H4 (cell line): ENCODE measurements at regions not wholly inside any gene's neighbourhood (a gene's known extent, or its start where the extent isn't known, plus 50 kb on each side); places are given as distances from the start of the nearest gene placed in this dataset.

Experiments used
- DNase-seq: peaks from one replicate; pipeline ENCODE4 v3.0.0-alpha.2; 2015; ENCODE audit warnings: low spot score

DNA sequence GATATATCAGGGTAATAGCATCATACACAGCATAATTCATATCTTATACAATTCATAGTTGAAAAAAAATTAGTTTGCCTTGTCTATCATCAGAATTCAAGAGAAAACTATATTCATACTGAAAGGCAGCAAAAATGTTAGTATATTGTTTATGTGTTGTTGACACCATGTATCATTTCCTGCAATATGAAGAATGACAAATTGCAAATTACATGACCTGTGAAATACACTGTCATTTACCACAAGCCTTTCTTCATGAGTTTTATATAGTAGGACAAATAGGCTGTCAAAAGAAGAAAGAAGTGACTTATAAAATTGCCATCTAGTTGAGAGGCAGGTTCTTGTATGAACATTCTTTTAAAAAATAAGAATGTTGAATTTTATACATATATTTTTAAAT is 1136.3 kb upstream of the CDH9 start:
- DNase-seq = no peak

DNA sequence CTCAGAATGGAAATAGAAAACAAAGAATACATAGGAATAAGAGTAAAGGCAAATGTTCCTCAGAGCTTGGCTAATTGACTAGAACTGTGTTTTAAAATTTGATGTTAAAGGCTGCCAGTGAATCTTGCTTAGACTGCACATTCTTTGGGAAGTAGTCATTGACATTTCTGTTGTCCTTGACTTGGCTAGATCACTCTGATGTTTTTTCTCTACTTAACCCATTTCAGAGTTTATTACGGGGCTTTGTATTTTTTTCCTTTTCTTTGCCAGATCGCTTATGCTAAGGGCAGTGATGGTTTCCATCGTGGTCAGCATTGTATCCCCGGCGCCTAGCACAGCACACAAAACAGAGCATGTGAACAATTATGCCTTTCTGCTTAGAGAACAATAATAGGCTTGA is 1126.7 kb upstream of the CDH9 start:
- peak; percentile 9 for DNase-seq

DNA sequence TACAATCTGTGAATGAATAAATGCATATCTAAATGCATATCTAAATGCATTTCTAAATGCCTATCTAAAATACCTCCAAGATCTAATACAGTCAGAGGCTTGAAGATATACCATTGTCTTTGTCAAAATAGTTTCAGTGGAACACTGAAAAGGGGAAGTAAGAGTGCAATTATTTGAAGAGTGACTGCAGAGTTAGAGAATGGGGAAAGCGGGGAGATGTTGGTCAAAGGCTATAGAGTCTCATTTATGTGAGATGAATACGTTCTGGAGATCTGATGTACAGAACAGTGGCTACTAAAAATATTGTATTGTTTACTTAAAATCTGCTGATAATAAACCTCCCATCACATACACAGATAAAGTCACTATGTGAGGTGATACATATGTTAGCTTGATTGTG is 1126.2 kb upstream of the CDH9 start:
- DNase-seq = no peak

DNA sequence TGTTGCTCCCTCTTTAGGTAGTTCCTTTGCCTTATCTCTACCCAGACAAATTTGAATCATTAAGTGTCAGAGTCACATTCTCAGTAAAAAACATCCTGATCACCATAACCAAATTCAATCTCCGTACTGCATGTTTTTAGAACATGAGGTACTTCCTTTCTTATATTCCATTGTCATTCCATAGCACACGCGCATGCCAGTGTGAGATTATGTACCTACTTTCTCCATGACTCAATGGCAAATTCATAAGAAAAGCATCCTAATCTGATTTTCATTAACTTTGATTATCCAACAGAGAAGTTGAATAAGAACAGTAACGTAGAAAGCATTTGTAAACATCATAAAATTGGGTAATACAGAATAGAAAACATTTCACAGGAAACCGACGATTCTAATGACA is 1118.6 kb upstream of the CDH9 start:
- DNase-seq = no peak

DNA sequence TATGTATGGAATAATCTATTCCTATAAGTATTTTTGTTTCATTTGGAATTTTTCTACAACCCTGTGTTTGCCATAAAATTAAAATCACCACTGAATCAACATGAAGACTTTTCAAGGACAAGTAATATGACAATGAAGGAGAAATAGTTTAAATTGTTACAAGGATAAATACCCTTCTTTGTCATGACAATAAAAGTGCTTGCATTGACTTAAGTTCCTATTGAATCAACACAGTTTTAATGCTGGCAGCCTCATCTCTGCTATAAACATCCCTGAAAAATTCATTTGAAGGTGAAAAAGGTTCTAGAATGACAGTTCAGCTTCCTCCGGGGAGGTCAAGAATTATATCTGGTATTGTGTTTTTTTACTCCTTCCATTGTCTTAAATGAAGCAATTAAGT is 1105.1 kb upstream of the CDH9 start:
- DNase-seq = no peak

DNA sequence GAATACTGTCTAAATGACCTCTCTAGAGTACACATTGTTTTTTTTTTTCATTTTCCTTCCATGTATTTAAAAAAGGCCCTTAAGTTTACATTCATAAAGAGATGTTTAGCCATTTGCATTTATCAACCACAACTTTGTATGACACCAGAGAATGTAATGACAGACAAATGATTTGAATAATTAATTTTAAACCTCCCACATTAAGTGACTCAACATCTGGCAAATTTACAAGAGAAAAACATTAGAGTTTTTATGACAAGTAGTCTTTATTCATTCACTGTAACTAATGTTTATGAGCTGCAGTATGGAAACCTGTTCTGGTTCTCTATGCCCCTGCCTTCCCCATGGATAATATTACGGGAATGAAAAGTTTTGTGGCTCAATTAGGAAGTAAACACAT is 1093.8 kb upstream of the CDH9 start:
- DNase-seq = no peak

DNA sequence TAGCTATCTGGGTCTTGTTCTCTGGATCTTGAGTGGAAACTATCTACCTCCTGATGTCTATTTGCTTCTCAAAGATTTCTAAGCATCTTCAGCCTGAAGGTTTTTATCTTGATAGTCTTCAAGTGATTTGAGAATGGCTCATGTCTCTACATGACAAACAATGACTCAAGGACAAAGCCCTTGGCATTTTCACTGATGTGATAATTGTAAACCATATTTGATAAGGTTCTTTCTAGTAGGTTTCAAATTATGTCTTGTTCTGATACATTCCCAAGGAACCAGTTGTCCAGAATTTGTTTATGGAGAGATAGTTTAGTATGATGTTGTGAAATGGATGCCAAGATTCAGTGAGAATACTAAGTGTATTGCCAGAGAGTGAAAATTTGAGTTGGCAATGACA is 1079.3 kb upstream of the CDH9 start:
- DNase-seq = no peak

DNA sequence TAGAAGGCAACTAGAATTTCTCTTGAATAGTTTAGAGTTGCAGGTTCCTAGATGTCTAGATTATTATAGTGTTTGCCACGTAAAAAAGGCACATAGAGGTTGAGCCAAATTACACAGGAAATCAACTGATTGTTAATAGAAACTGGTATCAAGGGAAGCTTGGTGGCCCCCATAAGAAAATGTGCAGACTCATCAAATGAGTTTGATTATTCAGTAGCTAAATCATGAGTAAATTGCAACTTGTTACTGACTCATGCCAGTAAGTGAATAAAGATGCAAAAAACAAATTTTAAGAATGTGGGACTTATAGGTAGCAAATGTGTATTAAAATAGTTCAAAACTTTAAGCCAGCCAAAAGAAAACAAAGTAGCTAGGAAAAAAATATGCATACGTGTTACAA is 1078.9 kb upstream of the CDH9 start:
- DNase-seq = no peak

DNA sequence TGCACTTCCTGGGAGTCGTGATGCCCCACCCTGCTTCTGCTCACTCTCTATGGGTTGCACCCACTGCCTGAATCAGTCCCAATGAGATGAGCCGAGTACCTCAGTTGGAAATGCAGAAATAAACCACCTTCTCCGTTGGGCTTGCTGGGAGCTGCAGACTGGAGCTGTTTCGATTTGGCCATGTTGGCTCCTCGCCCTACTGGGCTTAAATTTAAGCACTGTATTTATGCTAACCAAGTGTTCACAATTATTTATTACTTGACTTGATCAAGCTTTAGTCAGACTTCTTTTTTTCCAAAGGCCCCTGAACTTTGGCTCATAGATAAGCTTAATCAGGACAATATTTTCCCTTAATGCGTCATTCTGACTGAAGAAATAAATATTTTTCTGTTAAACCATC is 1072.4 kb upstream of the CDH9 start:
- DNase-seq = no peak

DNA sequence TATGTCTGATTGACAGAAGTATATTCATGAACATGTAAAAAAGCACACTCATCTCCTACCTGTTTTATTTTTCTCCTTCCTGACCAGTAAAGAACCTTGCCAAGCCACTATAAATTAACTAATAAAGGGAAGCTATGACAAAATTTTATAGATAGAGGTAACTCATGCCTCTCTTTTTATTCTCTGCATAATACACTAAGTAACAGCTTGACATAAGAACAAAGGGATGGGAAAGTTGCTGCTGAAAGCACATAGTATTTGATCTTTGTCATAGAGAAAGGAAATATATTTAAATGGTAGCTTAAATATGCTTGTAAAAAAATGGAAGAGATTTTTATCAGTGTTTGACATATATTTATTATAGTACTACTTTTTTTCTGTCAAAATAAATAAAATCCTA is 1065.7 kb upstream of the CDH9 start:
- DNase-seq = no peak

DNA sequence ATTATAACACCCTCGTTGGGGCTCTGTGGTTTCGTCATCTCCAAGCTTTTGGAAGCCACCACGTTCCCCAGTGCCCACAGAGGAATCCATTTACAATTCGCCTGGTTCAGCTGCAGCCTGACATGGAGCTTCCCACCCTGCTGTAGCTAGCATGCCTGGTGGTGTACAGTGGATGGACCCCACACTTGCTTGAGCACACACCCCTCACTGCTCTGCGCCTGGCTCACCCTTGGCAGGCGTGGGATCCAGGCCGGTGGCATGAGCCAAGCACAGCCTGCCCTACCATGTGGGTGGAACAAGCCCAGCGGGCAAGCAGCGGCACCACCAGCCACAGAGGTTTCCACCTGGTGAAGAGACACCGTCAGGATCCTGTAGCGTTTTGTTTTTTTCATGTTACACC is 1045.7 kb upstream of the CDH9 start:
- no peak for DNase-seq

DNA sequence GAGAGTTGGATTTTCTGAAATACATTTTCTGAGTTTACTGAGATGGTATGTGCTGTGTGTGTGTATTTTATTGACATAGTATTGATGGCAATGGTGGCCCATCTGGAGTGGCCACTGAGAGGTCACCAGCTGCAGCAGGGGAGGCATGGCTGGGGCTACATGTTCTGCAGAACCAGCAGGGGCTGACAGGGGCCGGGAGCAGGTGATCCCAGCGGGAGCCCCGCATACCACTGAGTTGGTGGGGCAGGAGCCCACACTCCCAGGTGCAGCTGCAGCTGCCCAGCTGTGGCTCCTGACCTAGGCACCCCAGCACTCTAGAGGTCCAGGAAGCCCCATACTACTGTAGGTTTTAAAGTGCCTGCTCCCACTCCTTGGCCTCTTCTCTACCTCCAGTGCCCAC is 1044.2 kb upstream of the CDH9 start:
- DNase-seq = no peak

DNA sequence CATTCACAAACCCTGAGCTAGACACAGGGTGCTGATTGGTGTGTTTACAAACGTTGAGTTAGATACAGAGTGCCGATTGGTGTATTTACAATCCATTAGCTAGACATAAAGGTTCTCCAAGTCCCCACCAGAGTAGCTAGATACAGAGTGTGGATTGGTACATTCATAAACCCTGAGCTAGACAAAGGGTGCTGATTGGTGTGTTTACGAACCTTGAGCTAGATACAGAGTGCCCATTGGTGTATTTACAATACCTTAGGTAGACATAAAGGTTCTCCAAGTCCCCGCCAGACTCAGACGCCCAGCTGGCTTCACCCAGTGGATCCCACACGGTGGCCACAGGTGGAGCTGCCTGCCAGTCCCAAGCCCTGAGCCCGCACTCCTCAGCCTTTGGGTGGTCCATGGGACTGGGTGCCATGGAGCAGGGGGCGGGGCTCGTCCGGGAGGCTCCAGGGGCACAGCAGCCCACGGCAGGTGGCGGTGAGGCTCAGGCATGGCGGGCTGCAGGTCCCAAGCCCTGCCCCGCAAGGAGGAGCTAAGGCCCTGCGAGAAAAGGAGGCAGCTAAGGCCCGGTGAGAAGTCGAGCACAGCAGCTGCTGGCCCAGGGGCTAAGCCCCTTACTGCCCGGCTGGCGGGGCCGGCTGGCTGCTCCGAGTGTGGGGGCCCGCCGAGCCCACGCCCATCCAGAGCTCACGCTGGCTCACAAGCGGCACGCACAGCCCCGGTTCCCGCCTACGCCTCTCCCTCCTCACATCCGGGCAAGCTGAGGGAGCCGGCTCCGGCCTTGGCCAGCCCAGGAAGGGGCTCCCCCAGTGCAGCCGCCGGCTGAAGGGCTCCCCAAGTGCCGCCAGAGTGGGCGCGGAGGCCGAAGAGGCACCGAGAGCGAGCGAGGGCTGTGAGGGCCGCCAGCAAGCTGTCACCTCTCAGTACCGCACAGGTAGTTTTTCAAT is 1039.2 kb upstream of the CDH9 start:
- no peak for DNase-seq

DNA sequence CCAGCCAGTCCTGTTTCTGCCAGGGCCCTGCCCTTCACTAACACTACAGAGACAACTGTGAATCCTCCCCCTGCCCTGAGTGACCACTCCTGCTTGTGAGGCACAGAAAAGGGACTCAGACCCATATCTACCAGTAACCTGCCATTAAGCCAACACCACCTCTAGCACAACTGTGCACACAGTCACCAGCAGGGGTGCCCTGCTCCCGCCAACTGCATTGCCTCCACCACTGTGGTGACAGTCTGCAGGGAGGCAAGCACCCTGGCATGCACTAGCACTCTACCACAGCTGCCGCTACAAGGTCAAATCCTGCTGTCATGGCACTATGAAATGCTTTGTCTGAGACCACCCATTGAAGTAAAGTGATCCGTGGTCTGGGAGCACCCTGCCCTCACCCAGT is 1028.5 kb upstream of the CDH9 start:
- DNase-seq = no peak

DNA sequence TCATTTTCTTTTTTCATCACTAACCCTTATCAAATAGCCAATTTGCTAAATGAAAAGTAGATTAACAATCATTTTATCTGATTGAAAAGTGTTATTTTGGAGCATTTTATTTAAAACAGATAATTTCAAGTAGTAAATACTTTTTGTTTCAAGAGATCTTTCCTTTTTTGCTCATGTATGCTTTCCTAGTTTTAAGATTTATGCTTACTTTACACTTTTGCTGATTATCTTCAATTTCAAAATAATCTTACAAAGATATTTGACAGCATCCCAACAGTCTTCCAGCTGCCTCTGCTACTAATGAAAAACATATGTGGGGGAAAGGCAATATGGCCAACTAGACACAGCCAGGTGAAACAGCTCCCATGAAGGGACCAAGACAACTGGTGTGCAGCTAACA is 1027.3 kb upstream of the CDH9 start:
- no peak for DNase-seq

DNA sequence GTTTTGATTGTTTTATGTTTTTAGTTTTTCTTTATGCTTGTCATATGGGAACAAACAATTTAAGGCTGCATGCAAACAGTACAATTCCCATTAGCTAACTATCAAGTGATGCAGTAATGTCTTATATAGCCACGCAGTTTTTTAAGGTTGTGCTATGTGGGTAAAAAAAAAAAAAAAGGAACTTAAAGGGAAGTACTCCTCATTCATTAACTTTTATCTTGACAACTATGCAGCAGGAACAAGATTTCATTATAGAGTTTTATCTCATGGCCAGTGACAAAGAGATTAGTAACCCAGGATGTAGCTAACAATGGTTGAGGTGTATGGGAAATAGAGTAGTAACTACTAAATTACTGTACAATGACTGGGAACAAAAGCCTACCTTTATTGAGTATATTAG is 1008.2 kb upstream of the CDH9 start:
- DNase-seq = no peak

DNA sequence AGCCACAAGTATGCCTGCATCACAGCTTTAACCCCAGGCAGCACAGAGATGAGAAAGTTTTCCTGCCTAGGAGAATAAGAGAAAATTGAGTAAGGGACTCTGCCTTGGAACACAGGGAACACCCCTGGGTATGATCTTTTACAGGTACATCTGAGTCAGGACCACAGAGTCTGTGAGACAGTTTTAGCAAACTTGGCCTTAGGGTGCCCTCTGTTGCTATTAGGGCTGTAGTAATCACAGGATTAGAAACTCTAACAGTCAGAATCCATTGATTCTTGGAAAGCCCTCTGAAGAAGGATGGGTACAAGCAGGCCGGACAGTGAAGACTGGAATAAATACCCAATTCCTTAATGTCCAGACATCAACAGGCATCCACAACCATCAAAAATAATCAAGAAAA is 989.5 kb upstream of the CDH9 start:
- no peak for DNase-seq

DNA sequence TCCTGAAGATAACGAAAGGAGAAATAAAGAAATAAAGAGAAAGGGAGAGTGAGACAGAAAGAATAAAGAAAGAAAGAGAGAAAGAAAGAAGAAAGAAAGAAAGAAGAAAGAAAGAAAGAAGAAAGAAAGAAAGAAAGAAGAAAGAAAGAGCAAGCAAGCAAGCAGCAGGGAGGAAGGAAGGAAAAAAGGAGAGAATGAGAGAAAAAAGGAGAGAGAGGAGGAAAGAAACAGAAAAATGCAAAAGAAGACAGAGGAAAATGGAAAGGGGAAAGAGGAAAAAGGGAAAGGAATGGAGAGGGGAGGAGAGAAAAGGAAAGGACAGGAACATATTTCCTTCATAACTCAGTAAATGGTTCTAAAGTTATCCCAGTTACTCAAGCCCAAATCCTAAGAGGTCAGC is 978.8 kb upstream of the CDH9 start:
- no peak for DNase-seq

DNA sequence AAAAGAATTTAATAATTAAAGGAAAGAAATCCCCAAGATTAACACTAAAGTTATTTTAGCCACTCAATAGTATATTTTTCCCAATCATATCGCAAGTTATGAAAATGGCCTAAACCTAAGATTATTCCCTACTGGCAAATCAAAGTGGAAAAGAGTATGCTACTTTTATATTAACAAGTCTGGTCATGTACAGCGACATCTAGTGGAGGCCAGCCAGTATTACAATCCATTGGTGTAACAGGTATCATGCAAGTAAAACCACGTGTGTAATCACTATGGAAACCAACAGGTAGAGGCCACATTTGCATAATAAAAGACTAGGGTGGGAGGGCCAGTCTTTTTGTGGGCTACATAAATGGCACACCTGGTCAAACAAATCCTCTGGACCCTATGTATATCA is 976.4 kb upstream of the CDH9 start:
- peak; percentile 56 for DNase-seq

DNA sequence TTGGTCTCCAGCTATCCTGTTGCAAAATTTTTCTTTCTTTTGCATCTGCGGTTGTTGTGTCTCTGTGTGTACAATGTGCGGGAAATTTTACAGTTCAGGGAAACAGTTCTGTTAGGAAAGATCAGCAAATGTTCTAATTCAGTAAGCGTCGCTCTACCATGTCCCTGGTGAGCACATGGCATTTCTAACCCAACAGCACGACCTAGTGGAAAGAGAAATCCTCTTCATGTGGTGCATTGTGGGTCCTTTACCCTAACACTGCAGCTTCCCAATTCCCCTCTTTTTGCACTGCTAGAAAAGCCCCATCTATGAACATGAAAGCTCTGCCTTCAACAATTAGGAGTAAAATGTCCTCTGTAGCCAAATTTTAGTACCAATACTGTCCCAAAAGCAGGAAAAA is 974.2 kb upstream of the CDH9 start:
- DNase-seq = peak; percentile 70

DNA sequence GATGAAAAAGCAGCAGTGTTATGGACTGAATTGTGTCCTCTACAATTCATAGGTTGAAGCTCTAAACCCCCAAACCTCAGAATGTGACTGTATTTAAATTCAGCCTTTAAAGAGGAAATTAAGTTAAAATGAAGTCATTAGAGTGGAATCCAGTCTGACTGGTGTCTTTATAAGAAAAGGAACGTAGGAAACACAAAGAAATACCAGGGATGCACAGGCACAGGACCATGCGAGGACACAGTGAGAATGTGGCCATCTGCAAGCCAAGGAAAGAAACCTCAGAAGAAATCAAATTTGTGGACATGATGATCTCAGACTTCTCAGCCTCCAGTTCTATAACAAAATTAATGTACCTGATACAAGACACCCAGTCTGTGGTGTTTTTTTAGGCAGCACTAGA is 971.2 kb upstream of the CDH9 start:
- DNase-seq = no peak

DNA sequence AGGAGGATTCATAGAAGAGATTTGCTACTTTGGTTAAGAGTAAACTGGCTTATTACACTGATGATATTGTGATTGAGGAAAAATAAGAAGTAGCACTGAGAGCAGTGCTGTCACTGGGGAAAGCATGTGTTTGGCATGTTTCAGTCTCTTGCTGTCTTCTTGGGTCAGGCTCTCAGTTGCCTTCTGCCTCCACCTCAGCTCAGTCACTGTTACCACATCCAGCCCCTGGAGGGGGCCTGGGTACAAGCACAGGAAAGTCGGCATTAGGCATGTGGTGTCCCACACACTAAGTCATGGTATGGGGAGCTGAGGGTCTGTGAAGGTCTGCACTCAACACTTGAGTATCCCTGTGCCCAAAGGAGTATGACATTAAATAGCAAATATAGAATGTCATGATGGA is 958.3 kb upstream of the CDH9 start:
- no peak for DNase-seq

DNA sequence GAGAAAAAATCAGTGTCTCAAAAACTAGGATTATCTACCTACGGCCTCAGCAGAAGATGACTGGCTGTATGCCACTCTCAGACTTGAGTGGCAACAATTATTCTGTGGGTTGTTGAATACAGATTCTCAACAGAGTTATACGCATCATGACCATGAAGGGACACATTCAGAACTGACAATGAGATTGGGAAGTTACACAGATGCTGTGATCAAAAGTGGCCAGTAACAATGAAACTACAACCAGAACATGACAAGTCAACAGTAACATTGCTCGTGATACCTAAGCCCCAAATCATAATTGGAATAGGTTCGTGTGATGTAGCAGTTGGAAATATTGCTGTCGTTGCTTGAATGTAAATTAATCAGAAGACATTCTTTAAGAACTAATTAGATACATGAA is 957.5 kb upstream of the CDH9 start:
- no peak for DNase-seq

DNA sequence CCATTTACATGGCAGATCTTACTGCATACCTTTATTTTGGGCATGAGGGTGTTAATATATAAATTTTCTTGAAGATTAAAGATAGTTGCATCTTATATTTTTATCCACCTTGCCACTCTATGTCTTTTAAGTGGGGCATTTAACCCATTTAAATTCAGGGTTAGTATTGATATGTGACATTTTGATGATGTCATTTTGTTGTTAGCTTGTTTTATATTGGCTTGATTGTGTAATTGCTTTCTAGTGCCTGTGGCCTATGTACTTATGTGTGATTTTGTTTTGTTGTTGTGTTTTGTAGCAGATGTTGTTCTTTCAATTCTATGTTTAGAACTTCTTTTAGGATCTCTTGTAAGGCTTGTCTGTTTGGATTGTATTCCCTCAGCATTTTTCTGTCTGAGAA is 939.9 kb upstream of the CDH9 start:
- no peak for DNase-seq
